Spinal cord (tissue), 9 donors: ENCODE measurements at regions not wholly inside any gene's neighbourhood (a gene's known extent, or its start where the extent isn't known, plus 50 kb on each side); places are given as distances from the start of the nearest gene placed in this dataset.
"Not testable (repeated sequence)": the region's sequence is repeated elsewhere in the genome, so short reads cannot be mapped to it uniquely, and the experiment has no call there.

Source experiments
- DNase-seq, 6 donors: peaks; one replicate each; pipeline versions ENCODE4 v3.0.0 to v3.0.0-alpha.2; 2013 to 2015; ENCODE audit warnings: low spot score in 6 of 6, low read depth in 4 of 6
- H3K27ac ChIP-seq: one replicate; pipeline ENCODE4 v1.5.1; 2013; ENCODE audit warnings: low read depth, low read length, control low read depth
- H3K27me3 ChIP-seq: one replicate; pipeline ENCODE4 v1.6.1; 2013; ENCODE audit warnings: low read length; ENCODE audit not compliant: control insufficient read depth, insufficient read depth
- H3K36me3 ChIP-seq: one replicate; pipeline ENCODE4 v1.6.1; 2013; ENCODE audit warnings: low read length; ENCODE audit not compliant: control insufficient read depth, insufficient read depth
- H3K4me1 ChIP-seq: one replicate; pipeline ENCODE4 v1.6.1; 2013; ENCODE audit warnings: low read length; ENCODE audit not compliant: control insufficient read depth, insufficient read depth
- H3K4me3 ChIP-seq: one replicate; pipeline ENCODE4 v1.5.1; 2013; ENCODE audit warnings: low read depth, low read length, control low read depth
- H3K9me3 ChIP-seq: one replicate; pipeline ENCODE4 v1.6.1; 2013; ENCODE audit warnings: low read length; ENCODE audit not compliant: control insufficient read depth, insufficient read depth
- WGBS: methylation state at CpG from one replicate; pipeline ENCODE4 v1.1.5; 2013; ENCODE audit warnings: missing lambda C conversion rate; ENCODE audit not compliant: insufficient coverage; 5-methylcytosine and 5-hydroxymethylcytosine counted together
- donor health status: healthy.

DNA sequence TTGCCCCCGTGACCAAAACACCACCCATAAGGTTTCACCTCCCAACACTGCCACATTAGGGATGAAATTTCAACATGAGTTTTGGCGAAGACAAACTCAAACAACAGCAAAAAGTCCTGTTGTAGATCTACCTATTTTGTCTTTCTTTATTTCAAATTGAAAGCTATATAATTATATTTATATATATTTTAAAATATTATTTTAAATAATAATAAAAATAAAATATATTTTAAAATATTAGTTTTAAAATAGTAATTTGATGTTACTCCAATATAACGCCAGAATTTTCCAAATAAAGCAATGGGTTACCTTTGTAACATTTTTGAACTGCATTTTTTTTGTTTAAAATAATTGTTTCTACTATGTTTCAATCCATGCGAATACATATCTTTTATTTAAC is 263.5 kb upstream of the USP25 start:
- no peaks in the 10 kb centered on the region for H3K4me1 ChIP-seq
- no peak overlapping the region for H3K4me3 ChIP-seq
- no peaks in the 10 kb centered on the region for H3K9me3 ChIP-seq
- 88% methylated on average over 1 of the region's 4 CpGs for WGBS
- H3K27ac ChIP-seq: no peak overlapping the region
- H3K27me3 ChIP-seq: no peaks in the 10 kb centered on the region
- DNase-seq: no peak
- no peaks in the 10 kb centered on the region for H3K36me3 ChIP-seq

DNA sequence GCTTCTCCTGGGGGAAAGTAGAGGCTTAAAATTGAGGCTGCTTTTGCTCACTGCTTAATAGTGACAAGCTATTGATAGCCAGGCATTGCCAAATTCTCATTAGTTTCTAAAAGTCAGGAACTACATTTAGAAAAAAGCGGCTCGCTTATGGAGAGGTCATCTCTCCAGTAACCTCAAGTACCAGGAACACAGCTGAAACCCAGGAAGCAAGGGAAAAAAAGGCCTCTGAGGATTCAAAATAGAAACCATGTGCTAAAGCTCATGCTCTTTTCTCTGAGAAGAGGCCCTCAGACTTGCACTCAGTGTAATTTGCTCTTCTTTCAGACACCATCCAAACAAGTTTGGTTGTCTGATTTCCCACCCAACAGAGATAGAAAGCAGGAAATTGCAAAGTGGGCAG is 261.4 kb upstream of the USP25 start:
- H3K4me3 ChIP-seq: no peak overlapping the region
- H3K9me3 ChIP-seq: no peaks in the 10 kb centered on the region
- no peak for DNase-seq
- no peak overlapping the region for H3K27ac ChIP-seq
- H3K36me3 ChIP-seq: no peaks in the 10 kb centered on the region
- WGBS: 20% methylated on average over 1 of the region's 2 CpGs
- no peaks in the 10 kb centered on the region for H3K4me1 ChIP-seq
- H3K27me3 ChIP-seq: no peaks in the 10 kb centered on the region

DNA sequence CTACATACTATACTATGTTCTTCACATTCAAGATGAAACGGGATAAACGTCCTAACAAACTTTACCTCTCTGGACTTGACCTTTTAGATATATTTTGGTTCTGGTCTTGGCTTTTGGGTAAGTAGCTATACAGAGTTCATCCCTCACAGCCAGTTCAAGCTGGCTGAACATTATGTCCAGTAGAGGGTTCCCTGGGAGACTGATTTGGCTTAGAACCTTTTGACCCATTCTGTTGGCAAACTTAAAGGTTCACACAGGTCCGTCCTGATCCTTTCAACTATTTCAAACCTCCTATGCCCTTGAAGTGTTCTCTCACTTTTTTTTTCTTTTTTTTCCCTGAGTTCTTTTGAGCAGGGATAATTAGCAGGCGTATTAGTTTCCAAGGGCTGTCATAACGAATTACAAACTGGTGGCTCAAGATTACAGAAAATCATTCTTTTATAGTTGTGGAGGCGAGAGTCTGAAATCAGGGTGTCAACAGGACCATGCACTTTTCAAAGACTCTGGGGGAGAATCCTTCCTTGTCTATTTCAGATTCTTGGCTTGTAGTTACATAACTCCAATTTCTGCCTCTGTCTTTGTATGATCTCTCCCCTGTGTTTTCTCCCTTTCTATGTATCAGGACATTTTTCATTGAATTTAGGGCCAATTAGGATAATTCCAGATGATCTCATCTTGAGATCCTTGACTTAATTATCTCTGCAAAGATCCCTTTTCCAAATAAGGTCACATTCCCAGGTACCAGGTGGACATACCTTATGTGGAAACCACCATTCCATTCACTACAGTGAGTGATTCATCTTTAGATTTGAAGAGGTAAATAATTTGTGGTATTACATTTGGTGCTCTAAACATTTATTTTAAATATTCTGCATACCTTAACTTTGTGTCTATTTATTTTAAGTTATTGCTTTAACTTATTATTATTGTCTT is 257.4 kb upstream of the USP25 start:
- H3K9me3 ChIP-seq: no peaks in the 10 kb centered on the region
- no peak overlapping the region for H3K4me3 ChIP-seq
- no peak overlapping the region for H3K27ac ChIP-seq
- DNase-seq: no peak
- no peaks in the 10 kb centered on the region for H3K36me3 ChIP-seq
- no CpG with 5 or more reads among the region's 6 CpGs for WGBS
- no peaks in the 10 kb centered on the region for H3K27me3 ChIP-seq
- H3K4me1 ChIP-seq: no peaks in the 10 kb centered on the region

- H3K27me3 ChIP-seq, DNase-seq, H3K4me1 ChIP-seq, H3K27ac ChIP-seq, H3K36me3 ChIP-seq, H3K4me3 ChIP-seq, H3K9me3 ChIP-seq: not testable (repeated sequence)
- no CpG with 5 or more reads among the region's 3 CpGs for WGBS
These were observed 252.0 kb upstream of the USP25 start for GRCh38 chr21:15477773-15478172.

GRCh38 chr21:15480160-15480559 is 249.6 kb upstream of the USP25 start:
- 80% methylated on average over 6 of the region's 6 CpGs for WGBS
- DNase-seq: no peak
- H3K27me3 ChIP-seq: no peaks in the 10 kb centered on the region
- H3K36me3 ChIP-seq: no peaks in the 10 kb centered on the region
- H3K9me3 ChIP-seq: no peaks in the 10 kb centered on the region
- H3K4me3 ChIP-seq: no peak overlapping the region
- H3K4me1 ChIP-seq: no peaks in the 10 kb centered on the region
- no peak overlapping the region for H3K27ac ChIP-seq

DNA sequence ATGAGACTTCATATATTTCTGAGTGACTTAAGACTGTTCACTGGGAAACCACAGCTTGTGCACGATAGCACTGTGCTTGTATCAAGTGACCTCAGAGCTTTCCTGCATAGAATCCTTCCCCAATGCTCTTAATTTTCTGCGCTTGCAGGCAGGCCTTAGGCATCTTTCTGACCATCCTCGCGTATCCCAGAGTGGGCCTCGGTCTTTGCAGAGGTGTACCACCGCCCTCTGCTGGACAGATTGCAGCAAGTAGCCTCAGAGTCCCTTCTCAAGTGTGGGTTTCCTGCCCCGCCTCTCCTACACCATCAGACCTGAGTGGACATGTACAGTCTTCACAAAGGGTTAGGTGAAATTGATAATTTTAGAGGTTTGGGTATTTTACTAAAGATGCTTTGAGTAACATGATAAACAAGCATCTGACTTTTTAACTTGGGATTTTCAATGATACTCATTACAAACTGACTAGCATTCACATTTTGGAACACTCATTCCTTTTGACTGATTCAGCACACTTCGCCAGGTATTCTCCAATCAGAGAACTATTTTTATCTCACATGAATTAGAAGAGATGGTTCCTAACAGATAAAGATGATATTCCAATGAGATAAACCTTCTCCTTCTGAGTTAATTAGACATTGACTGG is 246.5 kb upstream of the USP25 start:
- Histone ChIP-seq H3K36me3 (no peaks in the 10 kb centered on the region), H3K27ac (no peak overlapping the region)
- 6% methylated on average over 6 of the region's 8 CpGs for WGBS

GRCh38 chr21:15486460-15487195 is 243.2 kb upstream of the USP25 start:
- 91% methylated on average over 3 of the region's 11 CpGs for WGBS

More for the DNA sequence above, 246.5 kb upstream of the USP25 start:
- Histone ChIP-seq H3K4me3 (no peak overlapping the region), H3K27me3 (no peaks in the 10 kb centered on the region), H3K4me1 (no peaks in the 10 kb centered on the region), H3K9me3 (no peaks in the 10 kb centered on the region)
- DNase-seq: peak; percentile 65 to 97 (median 84)

DNA sequence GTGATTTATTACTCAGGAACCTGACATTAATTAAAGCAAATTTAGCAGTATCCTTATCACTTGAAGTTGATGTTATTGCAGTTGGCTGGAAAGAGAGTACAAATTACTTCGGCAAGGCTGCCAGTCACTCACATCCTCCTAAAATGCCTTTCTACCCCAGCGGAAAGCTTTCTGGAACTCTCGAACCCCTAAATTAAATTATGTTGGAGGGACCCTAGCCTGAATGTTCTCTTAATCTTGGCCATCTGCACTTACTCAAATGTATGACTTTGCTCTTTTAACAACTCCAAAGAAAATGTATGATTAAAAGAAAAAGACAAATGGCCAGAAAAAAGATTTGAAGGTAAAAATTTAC is 242.6 kb upstream of the USP25 start:
- no CpG with 5 or more reads among the region's 3 CpGs for WGBS
- Histone ChIP-seq H3K27me3 (no peaks in the 10 kb centered on the region), H3K27ac (no peak overlapping the region), H3K4me3 (no peak overlapping the region), H3K9me3 (no peaks in the 10 kb centered on the region), H3K4me1 (no peaks in the 10 kb centered on the region), H3K36me3 (no peaks in the 10 kb centered on the region)
- DNase-seq: no peak

More at GRCh38 chr21:15486460-15487195, 243.2 kb upstream of the USP25 start:
- Histone ChIP-seq H3K36me3 (no peaks in the 10 kb centered on the region), H3K9me3 (no peaks in the 10 kb centered on the region), H3K27ac (no peak overlapping the region), H3K27me3 (no peaks in the 10 kb centered on the region), H3K4me1 (no peaks in the 10 kb centered on the region), H3K4me3 (no peak overlapping the region)
- no peak for DNase-seq

DNA sequence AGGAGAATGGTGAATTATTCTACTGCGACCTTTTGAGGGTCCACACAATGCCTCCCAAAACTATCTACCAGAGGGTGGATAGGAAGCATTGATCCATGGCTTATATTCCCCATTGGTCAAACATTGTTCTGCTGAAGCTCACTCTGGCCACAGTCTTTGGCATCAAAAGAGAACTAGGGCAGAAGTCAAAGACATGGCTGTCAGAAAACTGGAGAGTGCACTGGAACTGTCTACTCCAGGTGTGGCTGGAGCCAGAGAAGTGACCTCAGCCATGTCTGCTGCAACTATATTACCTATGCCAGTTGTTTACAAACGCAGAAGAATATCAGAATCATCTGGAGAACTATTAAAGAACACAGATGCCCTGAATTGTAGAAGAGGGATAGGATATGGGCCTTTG is 238.7 kb upstream of the USP25 start:
- Histone ChIP-seq H3K27ac (no peak overlapping the region), H3K27me3 (no peaks in the 10 kb centered on the region), H3K4me3 (no peak overlapping the region), H3K9me3 (no peaks in the 10 kb centered on the region), H3K4me1 (no peaks in the 10 kb centered on the region), H3K36me3 (no peaks in the 10 kb centered on the region)
- DNase-seq: no peak
- WGBS: no CpG with 5 or more reads among the region's 2 CpGs
